Fibroblast of the aortic adventitia (primary cell): ENCODE measurements at regions not wholly inside any gene's neighbourhood (a gene's known extent, or its start where the extent isn't known, plus 50 kb on each side); places are given as distances from the start of the nearest gene placed in this dataset.
"Not testable (repeated sequence)": the region's sequence is repeated elsewhere in the genome, so short reads cannot be mapped to it uniquely, and the experiment has no call there.

Experiments used
- DNase-seq: peaks from one replicate; pipeline ENCODE4 v3.0.0-alpha.2; 2010; ENCODE audit warnings: low read depth
- H3K4me3 ChIP-seq: 2 replicates; pipeline ENCODE4 v1.5.1; 2011; ENCODE audit warnings: low read depth, mild to moderate bottlenecking, control low read depth, low read length, moderate library complexity
- CTCF ChIP-seq: IDR thresholded peaks from 2 replicates; pipeline ENCODE4 v1.5.1; 2011; ENCODE audit warnings: mild to moderate bottlenecking, low read length, control low read depth, inconsistent platforms; ENCODE audit not compliant: insufficient read depth

GRCh38 chr1:147062956-147063355 is 109.3 kb downstream of the PRKAB2 start:
- peak; percentile 41 for DNase-seq
- H3K4me3 ChIP-seq = no peak overlapping the region
- no peak for TF ChIP-seq CTCF

DNA sequence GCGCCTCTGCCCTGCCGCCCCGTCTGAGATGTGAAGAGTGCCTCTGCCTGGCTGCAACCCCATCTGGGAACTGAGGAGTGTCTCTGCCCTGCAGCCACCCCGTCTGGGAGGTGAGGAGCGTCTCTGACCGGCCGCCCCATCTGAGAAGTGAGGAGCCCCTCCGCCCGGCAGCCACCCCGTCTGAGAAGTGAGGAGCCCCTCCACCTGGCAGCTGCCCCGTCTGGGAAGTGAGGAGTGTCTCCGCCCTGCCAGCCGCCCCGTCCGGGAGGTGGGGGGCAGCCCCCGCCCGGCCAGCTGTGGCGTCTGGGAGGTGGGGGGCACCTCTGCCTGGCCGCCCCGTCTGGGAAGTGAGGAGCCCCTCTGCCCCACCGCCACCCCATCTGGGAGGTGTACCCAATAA is 110.4 kb downstream of the PRKAB2 start:
- not testable (repeated sequence) for DNase-seq, H3K4me3 ChIP-seq

DNA sequence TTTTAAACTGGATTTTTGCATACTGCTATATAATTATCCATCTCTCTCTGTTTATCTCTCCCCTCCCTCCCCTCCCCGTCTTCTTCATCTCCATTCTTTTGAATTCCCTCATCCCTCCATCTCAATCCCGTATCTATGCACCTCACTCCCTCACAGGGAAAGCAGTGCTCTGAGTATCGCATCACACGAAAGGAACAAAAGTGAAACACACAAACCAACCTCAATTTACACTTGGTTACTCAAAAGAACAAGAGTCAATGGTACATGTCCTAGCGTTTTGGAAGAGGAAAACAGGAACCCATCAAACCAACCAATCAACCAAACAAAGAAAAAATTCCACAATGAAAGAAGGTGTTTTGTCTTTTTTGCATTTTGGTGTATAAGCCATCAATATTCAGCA is 115.1 kb downstream of the NBPF12 start:
- no peak overlapping the region for H3K4me3 ChIP-seq
- no peak for DNase-seq
- no peak for TF ChIP-seq CTCF

- no peak overlapping the region for H3K4me3 ChIP-seq
- TF ChIP-seq CTCF = no peak
- no peak for DNase-seq
Observed at GRCh38 chr1:147052677-147053076, 114.6 kb downstream of the NBPF12 start.

GRCh38 chr1:147052143-147052542 is 114.0 kb downstream of the NBPF12 start:
- no peak for DNase-seq
- TF ChIP-seq CTCF = no peak
- H3K4me3 ChIP-seq = no peak overlapping the region

DNA sequence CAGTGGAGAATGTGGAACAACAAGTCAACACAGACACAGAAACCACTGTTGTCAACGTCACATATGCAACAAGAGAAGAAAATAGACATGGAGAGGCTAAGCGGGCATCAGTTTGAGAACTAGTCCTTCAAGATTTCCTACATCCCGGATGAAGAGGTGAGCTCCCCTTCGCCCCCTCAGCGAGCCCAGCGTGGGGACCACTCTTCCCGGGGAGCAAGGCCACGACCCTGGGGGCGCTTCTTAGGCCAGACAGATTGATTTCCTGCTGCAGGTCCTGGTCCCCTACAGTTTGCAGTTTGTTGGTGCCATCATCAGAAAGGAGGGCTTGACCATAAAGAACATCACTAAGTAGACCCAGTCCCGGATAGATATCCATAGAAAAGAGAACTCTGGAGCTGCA is 113.0 kb downstream of the NBPF12 start:
- DNase-seq = no peak
- no peak for TF ChIP-seq CTCF
- H3K4me3 ChIP-seq = no peak overlapping the region

- TF ChIP-seq CTCF = no peak
- H3K4me3 ChIP-seq = no peak overlapping the region
- no peak for DNase-seq
Observed at GRCh38 chr1:147050654-147051053, 112.5 kb downstream of the NBPF12 start.

DNA sequence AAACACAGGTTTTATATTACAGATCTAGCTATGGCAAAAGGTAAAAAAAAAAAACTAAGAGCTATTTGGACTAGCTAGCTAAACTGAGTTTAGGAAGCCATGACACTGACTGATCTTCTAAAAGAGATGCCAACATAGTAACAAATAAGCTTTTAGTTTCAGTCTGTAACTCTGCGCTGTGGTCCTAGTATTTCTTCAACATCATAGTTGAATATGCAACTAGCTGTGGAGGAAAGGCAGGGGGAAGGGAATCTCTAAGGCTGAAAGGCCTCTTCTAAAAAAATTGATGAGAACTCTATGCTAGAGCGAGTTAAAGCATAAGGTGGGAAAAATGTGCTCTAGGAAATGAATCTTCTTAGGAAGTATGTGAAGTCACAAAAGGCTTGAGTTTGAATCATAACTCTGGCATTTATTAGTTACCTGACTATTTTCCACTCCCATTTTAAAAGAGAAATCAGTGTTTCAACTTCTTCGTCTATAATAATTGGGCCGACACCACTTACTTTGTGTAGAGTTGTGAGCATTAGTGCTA is 108.8 kb downstream of the NBPF12 start:
- not testable (repeated sequence) for H3K4me3 ChIP-seq, DNase-seq
